Heart left ventricle (tissue), 16 donors: ENCODE measurements at regions not wholly inside any gene's neighbourhood (a gene's known extent, or its start where the extent isn't known, plus 50 kb on each side); places are given as distances from the start of the nearest gene placed in this dataset.
"Not testable (repeated sequence)": the region's sequence is repeated elsewhere in the genome, so short reads cannot be mapped to it uniquely, and the experiment has no call there.

ENCODE experiments used
- ATAC-seq, 4 donors: fragments of 200-7000 bp; cut with Tn5 transposase; one replicate each; pipeline ENCODE4 v1.9.1; 2020 to 2022; ENCODE audit warnings: moderate library complexity in 4 of 4, mild to moderate bottlenecking in 3 of 4, moderate number of reproducible peaks in 1 of 4
- DNase-seq, 5 donors: peaks; one replicate each; pipeline ENCODE4 v3.0.0-alpha.2; 2020
- H3K27ac ChIP-seq, 12 donors: fragments of 200-600 bp; sonication (generic) in 4 of 12; one replicate each; pipeline versions ENCODE4 v1.5.0 to v1.8.0; 2016 to 2022; ENCODE audit warnings: mild to moderate bottlenecking in 2 of 12
- H3K27me3 ChIP-seq, 9 donors: fragments of 200-600 bp; sonication (generic) in 2 of 9; one replicate each; pipeline versions ENCODE4 v1.5.1 to v1.8.0; 2016 to 2022; ENCODE audit warnings: mild to moderate bottlenecking in 3 of 9
- H3K36me3 ChIP-seq, 9 donors: fragments of 200-600 bp; sonication (generic) in 2 of 9; one replicate each; pipeline versions ENCODE4 v1.5.0 to v1.8.0; 2018 to 2022; ENCODE audit warnings: mild to moderate bottlenecking in 2 of 9
- H3K4me1 ChIP-seq, 12 donors: fragments of 200-600 bp; sonication (generic) in 4 of 12; one replicate each; pipeline versions ENCODE4 v1.5.0 to v1.8.0; 2016 to 2022; ENCODE audit warnings: mild to moderate bottlenecking in 3 of 12
- H3K4me3 ChIP-seq, 12 donors: fragments of 200-600 bp; sonication (generic) in 4 of 12; one replicate each; pipeline versions ENCODE4 v1.5.0 to v1.8.0; 2017 to 2022; ENCODE audit warnings: mild to moderate bottlenecking in 9 of 12, moderate library complexity in 4 of 12
- H3K9me3 ChIP-seq, 12 donors: fragments of 200-600 bp; sonication (generic) in 4 of 12; one replicate each; pipeline versions ENCODE4 v1.5.0 to v1.8.0; 2016 to 2022; ENCODE audit warnings: mild to moderate bottlenecking in 1 of 12
- POLR2A ChIP-seq, 2 donors: fragments of 450-650 bp; IDR thresholded peaks; one replicate each; pipeline ENCODE4 v1.6.1; 2017; ENCODE audit warnings: antibody characterized with exemption in 2 of 2, mild to moderate bottlenecking in 2 of 2, moderate library complexity in 2 of 2
- WGBS, 4 donors: extraction: QIAGEN DNeasy Blood & Tissue Kit in 2 of 4; methylation state at CpG; one replicate each; pipeline versions ENCODE4 v1.1.5 to v1.1.7; 2013 to 2018; 5-methylcytosine and 5-hydroxymethylcytosine counted together
- intact Hi-C, 10 donors: fragments of 100-400 bp; cut with DNase I; formaldehyde crosslinking; loops; one replicate each; pipeline versions ENCODE4 v1.11.1 to v1.14.2; 2022
- TF ChIP-seq, protein P1 (sequence below), 12 donors: fragments of 200-600 bp; sonication (generic) in 4 of 12; IDR thresholded peaks; one replicate each; pipeline versions ENCODE4 v1.5.0 to v1.8.0; 2018 to 2022; ENCODE audit warnings: antibody characterized with exemption in 12 of 12, mild to moderate bottlenecking in 5 of 12
- donor health status: ischemic (EF 13 %, LVEDD 7.1; RV severe dilation, severe dysfunction).
- donor health status: healthy with polysubstance abuse.
- donor health status: DM: no; HTN: yes; CAD: no.
- donor health status: DM: no; HTN: no; CAD: no.
- donor health status: ischemic (EF 25% LVEDD 6.9; RV normal size, moderate dysfunction).
- donor health status: ischemic (EF 25% LVEDD 5.7; RV mildly dilated, moderate dysfunction).
- donor health status: healthy.
- donor health status: DM: yes; HTN: yes; CAD: no.
- donor health status: ischemic (EF 35%, LVEDD 5.7; RV mildly dilated, moderate dysfunction).
- donor health status: nonischemic (EF 11% LVEDD 7.7; RV severe dilation, severe dysfunction).
- donor health status: DM: yes; HTN: yes; CAD: no.
- donor health status: PGD.
- donor health status: ischemic (EF 29% LVEDD 5.4; RV normal size, mild dysfunction).
- donor health status: nonischemic (EF 23%, LVEDD 6.1; RV moderate dilation, normal function).

DNA sequence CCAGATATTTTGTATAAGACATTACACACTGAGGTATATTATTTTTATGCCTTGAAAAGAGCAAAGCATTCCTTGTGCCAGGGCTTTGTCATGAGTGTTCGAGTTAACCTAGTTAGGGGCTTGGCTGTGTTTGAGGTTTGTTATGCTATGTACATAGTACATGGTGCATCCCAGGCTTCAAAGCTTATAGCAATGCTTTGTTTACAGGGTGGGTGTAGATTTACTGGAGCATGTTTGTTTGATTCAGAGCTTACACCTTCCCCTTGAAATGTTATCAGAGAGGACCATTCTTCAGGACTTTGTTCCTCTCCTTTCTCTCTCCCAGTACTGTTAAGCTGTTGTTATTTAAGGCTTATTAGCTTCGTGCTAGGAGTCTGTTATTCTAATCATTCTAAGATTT, 738.7 kb upstream of the LRRTM4 start:
- Histone ChIP-seq H3K36me3 (no peaks in the 10 kb centered on the region), H3K27me3 (no peaks in the 10 kb centered on the region), H3K4me1 (no peaks in the 10 kb centered on the region), H3K27ac (no peak overlapping the region), H3K4me3 (no peak overlapping the region), H3K9me3 (no peaks in the 10 kb centered on the region)
- DNase-seq (no peak), ATAC-seq (no peak)
- intact Hi-C loops, result no loop called here
- TF ChIP-seq, protein P1, sequence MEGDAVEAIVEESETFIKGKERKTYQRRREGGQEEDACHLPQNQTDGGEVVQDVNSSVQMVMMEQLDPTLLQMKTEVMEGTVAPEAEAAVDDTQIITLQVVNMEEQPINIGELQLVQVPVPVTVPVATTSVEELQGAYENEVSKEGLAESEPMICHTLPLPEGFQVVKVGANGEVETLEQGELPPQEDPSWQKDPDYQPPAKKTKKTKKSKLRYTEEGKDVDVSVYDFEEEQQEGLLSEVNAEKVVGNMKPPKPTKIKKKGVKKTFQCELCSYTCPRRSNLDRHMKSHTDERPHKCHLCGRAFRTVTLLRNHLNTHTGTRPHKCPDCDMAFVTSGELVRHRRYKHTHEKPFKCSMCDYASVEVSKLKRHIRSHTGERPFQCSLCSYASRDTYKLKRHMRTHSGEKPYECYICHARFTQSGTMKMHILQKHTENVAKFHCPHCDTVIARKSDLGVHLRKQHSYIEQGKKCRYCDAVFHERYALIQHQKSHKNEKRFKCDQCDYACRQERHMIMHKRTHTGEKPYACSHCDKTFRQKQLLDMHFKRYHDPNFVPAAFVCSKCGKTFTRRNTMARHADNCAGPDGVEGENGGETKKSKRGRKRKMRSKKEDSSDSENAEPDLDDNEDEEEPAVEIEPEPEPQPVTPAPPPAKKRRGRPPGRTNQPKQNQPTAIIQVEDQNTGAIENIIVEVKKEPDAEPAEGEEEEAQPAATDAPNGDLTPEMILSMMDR (IDR thresholded peaks at IDR 0.05), result no peak
- TF ChIP-seq POLR2A (IDR thresholded peaks at IDR 0.05), result no peak
- WGBS, 4 donors, result 51 to 59% (median 54%) methylated on average over 2 of the region's 2 CpGs

DNA sequence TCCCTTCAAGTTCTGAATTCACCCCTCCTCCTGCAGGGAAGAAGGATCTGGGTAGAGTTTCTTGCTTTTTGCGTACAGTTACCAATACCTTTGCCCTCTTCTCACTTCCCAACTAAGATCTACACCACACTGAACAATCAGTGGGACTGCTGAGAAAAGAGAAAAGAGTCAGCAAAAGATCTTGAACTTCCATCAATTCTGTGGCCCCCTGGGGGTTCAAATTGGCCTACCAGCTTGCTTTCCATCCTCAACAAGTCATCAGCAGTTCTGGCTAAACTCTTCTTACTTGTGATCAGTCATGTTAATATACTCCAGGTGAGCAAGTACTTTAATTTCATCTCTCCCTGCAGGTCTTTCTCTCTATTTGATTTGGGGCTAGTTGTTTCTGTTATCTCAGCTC, 739.3 kb upstream of the LRRTM4 start:
- no peaks in the 10 kb centered on the region for H3K36me3 ChIP-seq
- ATAC-seq (no peak), DNase-seq (no peak)
- H3K9me3 ChIP-seq, result no peaks in the 10 kb centered on the region
- 81 to 89% (median 85%) methylated on average over 1 of the region's 1 CpG for WGBS, 4 donors
- TF ChIP-seq, protein P1 (IDR thresholded peaks at IDR 0.05), result no peak
- no peak for TF ChIP-seq POLR2A (IDR thresholded peaks at IDR 0.05)
- no peak overlapping the region for H3K27ac ChIP-seq
- no peak overlapping the region for H3K4me3 ChIP-seq
- intact Hi-C loops, result no loop called here
- no peaks in the 10 kb centered on the region for H3K27me3 ChIP-seq
- H3K4me1 ChIP-seq, result no peaks in the 10 kb centered on the region

DNA sequence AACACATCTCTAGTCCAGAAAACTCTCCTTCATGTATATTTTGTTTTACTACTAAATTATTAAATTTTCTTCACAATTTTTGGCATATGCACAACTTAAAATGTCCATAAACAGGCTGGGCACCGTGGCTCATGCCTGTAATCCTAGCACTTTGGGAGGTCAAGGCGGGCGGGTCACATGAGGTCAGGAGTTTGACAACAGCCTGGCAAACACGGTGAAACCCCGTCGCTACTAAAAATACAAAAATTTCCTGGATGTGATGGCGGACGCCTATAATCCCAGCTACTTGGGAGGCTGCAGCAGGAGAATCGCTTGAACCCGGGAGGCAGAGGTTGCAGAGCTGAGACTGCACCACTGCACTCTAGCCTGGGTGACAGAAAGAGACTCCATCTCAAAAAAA, 739.9 kb upstream of the LRRTM4 start:
- H3K27ac ChIP-seq, H3K4me1 ChIP-seq, H3K36me3 ChIP-seq, intact Hi-C loops, DNase-seq, H3K4me3 ChIP-seq, H3K9me3 ChIP-seq, ATAC-seq, H3K27me3 ChIP-seq: not testable (repeated sequence)
- WGBS, 4 donors, result 65 to 75% (median 69%) methylated on average over 10 of the region's 10 CpGs

GRCh38 chr2:78262713-78263375, 740.7 kb upstream of the LRRTM4 start:
- Histone ChIP-seq H3K27ac (no peak overlapping the region), H3K27me3 (no peaks in the 10 kb centered on the region), H3K9me3 (no peaks in the 10 kb centered on the region), H3K4me3 (no peak overlapping the region), H3K36me3 (no peaks in the 10 kb centered on the region), H3K4me1 (no peaks in the 10 kb centered on the region)
- WGBS, 4 donors, result 76 to 83% (median 81%) methylated on average over 2 of the region's 2 CpGs
- ATAC-seq (no peak), DNase-seq (no peak)
- intact Hi-C loops, result no loop called here
- no peak for TF ChIP-seq POLR2A (IDR thresholded peaks at IDR 0.05)
- TF ChIP-seq, protein P1 (IDR thresholded peaks at IDR 0.05), result no peak

GRCh38 chr2:78263571-78263970, 741.4 kb upstream of the LRRTM4 start:
- 33 to 50% (median 40%) methylated on average over 1 of the region's 1 CpG for WGBS, 4 donors
- intact Hi-C loops, result no loop called here
- ATAC-seq, result no peak

More at GRCh38 chr2:78263571-78263970, 741.4 kb upstream of the LRRTM4 start:
- Histone ChIP-seq H3K4me3 (no peak overlapping the region), H3K4me1 (no peaks in the 10 kb centered on the region), H3K27me3 (no peaks in the 10 kb centered on the region), H3K9me3 (no peaks in the 10 kb centered on the region), H3K27ac (no peak overlapping the region), H3K36me3 (no peaks in the 10 kb centered on the region)
- no peak for DNase-seq
- TF ChIP-seq, protein P1 (IDR thresholded peaks at IDR 0.05), result no peak
- no peak for TF ChIP-seq POLR2A (IDR thresholded peaks at IDR 0.05)
